GM21423 (cell line): ENCODE measurements at regions not wholly inside any gene's neighbourhood (a gene's known extent, or its start where the extent isn't known, plus 50 kb on each side); places are given as distances from the start of the nearest gene placed in this dataset.
"Not testable (repeated sequence)": the region's sequence is repeated elsewhere in the genome, so short reads cannot be mapped to it uniquely, and the experiment has no call there.

Source experiments
- ATAC-seq: cut with Tn5 transposase; IDR thresholded peaks from one replicate; pipeline ENCODE4 v1.9.1; 2021; ENCODE audit warnings: mild to moderate bottlenecking, moderate library complexity; ENCODE audit not compliant: unreplicated experiment

- ATAC-seq, result no peak
Observed at GRCh38 chr6:105744815-105745214, 341.3 kb upstream of the PRDM1 start.

GRCh38 chr6:105740946-105741645 is 338.2 kb upstream of the PREP start:
- ATAC-seq, result no peak

GRCh38 chr6:105739764-105740163 is 336.9 kb upstream of the PREP start:
- ATAC-seq, result no peak

GRCh38 chr6:105733556-105734162 is 330.8 kb upstream of the PREP start:
- ATAC-seq, result no peak

GRCh38 chr6:105728995-105729394 is 326.1 kb upstream of the PREP start:
- ATAC-seq, result no peak

- ATAC-seq, result no peak
Observed at GRCh38 chr6:105726902-105727655, 324.2 kb upstream of the PREP start.

GRCh38 chr6:105714846-105715245 is 312.0 kb upstream of the PREP start:
- ATAC-seq, result no peak

GRCh38 chr6:105713474-105714118 is 310.7 kb upstream of the PREP start:
- no peak for ATAC-seq

- no peak for ATAC-seq
Observed at GRCh38 chr6:105711216-105711615, 308.3 kb upstream of the PREP start.

- ATAC-seq, result no peak
Observed at GRCh38 chr6:105705608-105706007, 302.7 kb upstream of the PREP start.

- no peak for ATAC-seq
Observed at GRCh38 chr6:105695461-105695860, 292.6 kb upstream of the PREP start.

- ATAC-seq, result no peak
Observed at GRCh38 chr6:105692613-105693215, 289.8 kb upstream of the PREP start.

- no peak for ATAC-seq
Observed at GRCh38 chr6:105691971-105692370, 289.1 kb upstream of the PREP start.

GRCh38 chr6:105691081-105691480 is 288.2 kb upstream of the PREP start:
- no peak for ATAC-seq

GRCh38 chr6:105688573-105688972 is 285.7 kb upstream of the PREP start:
- ATAC-seq, result no peak

- ATAC-seq, result not testable (repeated sequence)
Observed at GRCh38 chr6:105686793-105687192, 283.9 kb upstream of the PREP start.

- ATAC-seq, result no peak
Observed at GRCh38 chr6:105681061-105681460, 278.2 kb upstream of the PREP start.

GRCh38 chr6:105680131-105680530 is 277.2 kb upstream of the PREP start:
- no peak for ATAC-seq

- ATAC-seq, result no peak
Observed at GRCh38 chr6:105678516-105678915, 275.6 kb upstream of the PREP start.

- no peak for ATAC-seq
Observed at GRCh38 chr6:105677671-105678475, 275.0 kb upstream of the PREP start.
